Osteoblast (primary cell): ENCODE measurements at regions not wholly inside any gene's neighbourhood (a gene's known extent, or its start where the extent isn't known, plus 50 kb on each side); places are given as distances from the start of the nearest gene placed in this dataset.

Experiments used
- DNase-seq: peaks from one replicate; pipeline ENCODE4 v3.0.0; 2011; ENCODE audit warnings: low spot score, mixed read lengths; ENCODE audit not compliant: insufficient read length; ENCODE audit errors: missing footprints
- H2AFZ ChIP-seq: 2 replicates; pipeline ENCODE4 v1.6.0; 2011; ENCODE audit warnings: mild to moderate bottlenecking, low read length
- H3K27ac ChIP-seq: 2 replicates; pipeline ENCODE4 v1.5.1; 2011; ENCODE audit warnings: mild to moderate bottlenecking, low read depth, low read length, moderate library complexity
- H3K27me3 ChIP-seq: 2 replicates; pipeline ENCODE4 v1.6.0; 2012; ENCODE audit warnings: mild to moderate bottlenecking, control low read depth, inconsistent platforms, low read length, moderate library complexity; ENCODE audit not compliant: insufficient read depth
- H3K36me3 ChIP-seq: 2 replicates; pipeline ENCODE4 v1.5.1; 2011; ENCODE audit warnings: mild to moderate bottlenecking, low read length, control low read depth, moderate library complexity; ENCODE audit not compliant: insufficient read depth
- H3K4me1 ChIP-seq: 2 replicates; pipeline ENCODE4 v1.5.1; 2011; ENCODE audit warnings: mild to moderate bottlenecking, low read length, control low read depth, moderate library complexity; ENCODE audit not compliant: insufficient read depth
- H3K4me2 ChIP-seq: 2 replicates; pipeline ENCODE4 v1.6.0; 2011; ENCODE audit warnings: mild to moderate bottlenecking, low read length; ENCODE audit not compliant: insufficient read depth
- H3K4me3 ChIP-seq: fragments of 200-600 bp; sonication (generic); 3 replicates; pipeline ENCODE4 v1.5.1; 2012; ENCODE audit warnings: mild to moderate bottlenecking, low read length, inconsistent platforms; ENCODE audit not compliant: insufficient read depth
- H3K79me2 ChIP-seq: 2 replicates; pipeline ENCODE4 v1.6.0; 2012; ENCODE audit warnings: mild to moderate bottlenecking, low read length, control low read depth, inconsistent platforms; ENCODE audit not compliant: insufficient read depth
- H3K9me3 ChIP-seq: 2 replicates; pipeline ENCODE4 v1.5.1; 2011; ENCODE audit warnings: low read depth, low read length, control low read depth
- H4K20me1 ChIP-seq: 2 replicates; pipeline ENCODE4 v1.6.0; 2012; ENCODE audit warnings: mild to moderate bottlenecking, low read length, control low read depth; ENCODE audit not compliant: insufficient read depth
- CTCF ChIP-seq: IDR thresholded peaks from 2 replicates; pipeline ENCODE4 v1.5.1; 2011; ENCODE audit warnings: mild to moderate bottlenecking, low read depth, low read length, moderate library complexity; ENCODE audit errors: extremely low read depth

DNA sequence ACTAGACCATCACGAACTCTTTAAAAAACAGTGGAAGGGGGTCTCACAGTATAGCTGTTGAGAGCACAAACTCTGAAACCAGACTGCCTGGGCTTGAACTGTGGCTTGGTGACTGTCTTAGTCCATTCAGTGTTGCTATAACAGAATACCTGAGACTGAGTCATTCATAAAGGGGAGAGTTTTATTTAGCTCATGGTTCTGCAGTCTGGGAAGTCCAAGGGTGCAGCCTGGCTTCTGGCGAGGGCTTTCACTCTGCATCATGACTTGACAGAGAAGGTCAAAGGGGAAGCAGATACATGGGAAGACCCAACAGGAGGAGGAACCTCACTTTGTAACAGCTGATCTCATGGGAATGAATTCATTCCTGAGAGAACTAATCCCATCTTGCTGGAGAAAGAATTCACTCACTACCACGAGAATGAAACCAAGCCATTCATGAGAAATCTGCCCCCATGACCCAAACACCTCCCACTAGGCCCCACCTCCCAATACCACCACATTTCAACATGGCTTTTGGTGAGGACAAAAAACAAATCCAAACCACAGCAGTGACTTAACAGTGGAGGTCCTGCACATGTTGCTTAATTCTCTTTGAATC, 116.7 kb upstream of the STOX2 start:
- Histone ChIP-seq H3K4me1 (no peaks in the 10 kb centered on the region), H3K36me3 (no peaks in the 10 kb centered on the region), H3K27ac (no peak overlapping the region), H2AFZ (no peak overlapping the region), H3K27me3 (no peaks in the 10 kb centered on the region), H3K4me2 (no peak overlapping the region), H3K9me3 (peaks cover 3% of the 10 kb centered on the region), H4K20me1 (no peaks in the 10 kb centered on the region), H3K4me3 (no peak overlapping the region), H3K79me2 (no peaks in the 10 kb centered on the region)
- no peak for TF ChIP-seq CTCF
- no peak for DNase-seq

GRCh38 chr4:183789657-183790056, 115.5 kb upstream of the STOX2 start:
- no peak overlapping the region for H3K4me2 ChIP-seq
- no peaks in the 10 kb centered on the region for H3K36me3 ChIP-seq
- no peak overlapping the region for H2AFZ ChIP-seq
- H3K9me3 ChIP-seq, result peaks cover 3% of the 10 kb centered on the region
- no peak for TF ChIP-seq CTCF
- H3K27ac ChIP-seq, result no peak overlapping the region
- H3K79me2 ChIP-seq, result no peaks in the 10 kb centered on the region
- H3K27me3 ChIP-seq, result no peaks in the 10 kb centered on the region
- H4K20me1 ChIP-seq, result no peaks in the 10 kb centered on the region
- no peak for DNase-seq
- H3K4me1 ChIP-seq, result no peaks in the 10 kb centered on the region
- H3K4me3 ChIP-seq, result no peak overlapping the region

DNA sequence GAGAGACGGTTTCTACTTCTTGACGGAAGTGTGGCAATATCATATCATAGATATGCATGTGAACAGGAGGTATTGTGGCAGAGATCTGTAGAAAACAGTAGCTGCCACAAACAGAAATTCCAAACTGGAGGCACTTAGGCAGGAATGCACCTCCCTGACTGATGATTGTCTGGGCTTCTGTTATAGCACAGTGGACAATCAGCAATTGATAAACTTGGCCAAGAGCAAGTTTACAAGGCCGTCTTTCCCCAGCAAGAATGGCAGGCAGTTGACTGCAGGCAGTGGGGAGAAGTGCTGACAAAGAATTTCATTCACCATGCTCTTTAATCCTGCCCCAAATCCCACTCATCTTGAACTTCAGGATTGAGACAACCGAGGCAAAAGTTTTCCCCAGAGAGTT, 114.4 kb upstream of the STOX2 start:
- H3K9me3 ChIP-seq, result peaks cover 3% of the 10 kb centered on the region

DNA sequence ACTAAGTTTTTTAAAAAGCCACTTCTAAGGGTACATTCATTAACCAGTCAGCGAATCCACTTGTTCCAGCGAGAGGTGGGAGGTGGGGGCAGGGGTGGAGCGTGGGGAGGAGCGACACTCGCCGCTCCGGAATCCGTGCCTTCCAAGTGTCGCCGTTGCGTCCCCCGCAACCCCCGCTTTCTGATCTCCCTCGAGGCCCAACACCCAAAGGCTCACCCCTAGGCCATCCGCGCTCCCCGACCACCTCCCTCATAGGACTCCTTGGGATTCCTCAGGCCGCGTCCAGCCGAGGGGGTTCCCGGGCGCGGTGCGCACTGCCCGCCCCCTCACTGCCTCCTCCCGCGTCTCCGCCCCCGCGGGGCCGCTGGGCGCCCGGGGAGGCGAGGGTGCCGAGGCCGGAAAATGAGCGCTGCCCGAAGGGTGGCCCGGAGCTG, 108.1 kb upstream of the STOX2 start:
- DNase-seq, result no peak
- H3K27ac ChIP-seq, result no peak overlapping the region
- TF ChIP-seq CTCF, result no peak
- no peak overlapping the region for H2AFZ ChIP-seq
- H3K27me3 ChIP-seq, result peaks cover 17% of the 10 kb centered on the region
- H3K4me2 ChIP-seq, result no peak overlapping the region
- no peaks in the 10 kb centered on the region for H4K20me1 ChIP-seq
- H3K36me3 ChIP-seq, result no peaks in the 10 kb centered on the region
- no peaks in the 10 kb centered on the region for H3K9me3 ChIP-seq
- no peaks in the 10 kb centered on the region for H3K4me1 ChIP-seq
- no peak overlapping the region for H3K4me3 ChIP-seq
- H3K79me2 ChIP-seq, result no peaks in the 10 kb centered on the region

More for the DNA sequence above, 114.4 kb upstream of the STOX2 start:
- TF ChIP-seq CTCF, result no peak
- Histone ChIP-seq H3K4me1 (no peaks in the 10 kb centered on the region), H3K4me2 (no peak overlapping the region), H3K4me3 (no peak overlapping the region), H3K36me3 (no peaks in the 10 kb centered on the region), H2AFZ (no peak overlapping the region), H3K27me3 (no peaks in the 10 kb centered on the region), H3K79me2 (no peaks in the 10 kb centered on the region), H4K20me1 (no peaks in the 10 kb centered on the region), H3K27ac (no peak overlapping the region)
- DNase-seq, result no peak
